ENCODE measurements at regions not wholly inside any gene's neighbourhood (a gene's known extent, or its start where the extent isn't known, plus 50 kb on each side); places are given as distances from the start of the nearest gene placed in this dataset.

GRCh38 chr22:26998716-26999115 lies 341.3 kb downstream of the MIAT start:
- DNase-seq (ENCODE audit: insufficient read length, low spot score) (no peak), FAIRE-seq (no peak)
- TF ChIP-seq, protein P1, sequence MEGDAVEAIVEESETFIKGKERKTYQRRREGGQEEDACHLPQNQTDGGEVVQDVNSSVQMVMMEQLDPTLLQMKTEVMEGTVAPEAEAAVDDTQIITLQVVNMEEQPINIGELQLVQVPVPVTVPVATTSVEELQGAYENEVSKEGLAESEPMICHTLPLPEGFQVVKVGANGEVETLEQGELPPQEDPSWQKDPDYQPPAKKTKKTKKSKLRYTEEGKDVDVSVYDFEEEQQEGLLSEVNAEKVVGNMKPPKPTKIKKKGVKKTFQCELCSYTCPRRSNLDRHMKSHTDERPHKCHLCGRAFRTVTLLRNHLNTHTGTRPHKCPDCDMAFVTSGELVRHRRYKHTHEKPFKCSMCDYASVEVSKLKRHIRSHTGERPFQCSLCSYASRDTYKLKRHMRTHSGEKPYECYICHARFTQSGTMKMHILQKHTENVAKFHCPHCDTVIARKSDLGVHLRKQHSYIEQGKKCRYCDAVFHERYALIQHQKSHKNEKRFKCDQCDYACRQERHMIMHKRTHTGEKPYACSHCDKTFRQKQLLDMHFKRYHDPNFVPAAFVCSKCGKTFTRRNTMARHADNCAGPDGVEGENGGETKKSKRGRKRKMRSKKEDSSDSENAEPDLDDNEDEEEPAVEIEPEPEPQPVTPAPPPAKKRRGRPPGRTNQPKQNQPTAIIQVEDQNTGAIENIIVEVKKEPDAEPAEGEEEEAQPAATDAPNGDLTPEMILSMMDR (IDR thresholded peaks at IDR 0.05; ENCODE audit: insufficient read depth, missing control alignments) = no peak

DNA sequence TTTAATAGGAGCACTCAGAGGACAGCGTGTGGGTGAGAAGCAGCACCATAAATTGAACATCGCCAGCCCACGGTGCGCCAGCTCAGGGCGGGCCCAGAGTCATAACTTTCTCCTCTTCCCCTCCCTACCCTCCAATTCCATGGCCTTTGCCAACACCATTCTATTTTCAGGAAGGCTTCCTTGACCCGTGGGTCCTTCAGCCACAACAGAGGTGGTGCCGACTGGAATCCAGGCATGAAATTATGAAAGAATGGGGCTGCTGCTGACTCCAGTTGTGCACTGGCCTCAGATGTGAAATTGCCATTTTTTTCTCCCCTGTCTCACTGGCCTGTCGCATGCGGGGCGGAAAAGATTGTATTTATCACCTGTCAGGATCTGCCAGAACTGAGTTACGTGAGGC lies 345.9 kb downstream of the MIAT start:
- TF ChIP-seq, protein P1 (IDR thresholded peaks at IDR 0.05; ENCODE audit: insufficient read depth, missing control alignments) = no peak
- FAIRE-seq (no peak), DNase-seq (ENCODE audit: insufficient read length, low spot score) (no peak)

DNA sequence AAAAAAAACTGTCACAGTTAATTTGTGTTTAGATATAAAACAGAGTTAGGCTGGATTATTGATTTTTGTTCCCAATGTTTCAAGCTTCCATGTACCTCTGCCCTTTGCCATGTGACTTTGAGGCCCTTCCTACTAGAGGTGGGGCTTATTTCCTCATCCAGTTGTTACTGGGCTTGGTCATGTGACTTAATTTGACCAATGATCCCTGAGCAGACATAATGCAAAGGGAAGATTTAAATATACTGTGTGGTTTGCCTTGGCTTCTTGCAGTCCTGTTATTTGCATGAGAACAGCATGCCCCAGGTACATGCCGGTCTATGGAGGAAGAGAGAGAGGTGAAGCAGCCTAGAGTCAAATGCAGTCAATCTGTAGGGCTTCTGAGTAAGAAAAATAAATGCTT lies 347.0 kb downstream of the MIAT start:
- FAIRE-seq = no peak
- DNase-seq (ENCODE audit: insufficient read length, low spot score) = no peak
- TF ChIP-seq, protein P1 (IDR thresholded peaks at IDR 0.05; ENCODE audit: insufficient read depth, missing control alignments) = no peak

DNA sequence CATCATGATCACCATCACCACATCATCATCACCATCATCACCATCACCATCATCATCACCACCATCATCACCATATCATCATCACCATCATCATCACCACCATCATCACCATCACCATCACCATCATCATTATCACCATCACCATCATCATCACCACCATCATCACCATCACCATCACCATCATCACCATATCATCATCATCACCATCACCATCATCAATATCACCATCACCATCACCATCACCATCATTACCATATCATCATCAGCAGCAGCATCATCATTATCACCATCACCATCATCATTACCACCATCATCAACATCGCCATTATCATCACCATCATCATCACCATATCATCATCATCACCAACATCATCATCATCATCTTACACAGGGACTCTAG lies 351.1 kb downstream of the MIAT start:
- no peak for DNase-seq (ENCODE audit: insufficient read length, low spot score)
- TF ChIP-seq, protein P1 (IDR thresholded peaks at IDR 0.05; ENCODE audit: insufficient read depth, missing control alignments) = no peak
- no peak for FAIRE-seq

DNA sequence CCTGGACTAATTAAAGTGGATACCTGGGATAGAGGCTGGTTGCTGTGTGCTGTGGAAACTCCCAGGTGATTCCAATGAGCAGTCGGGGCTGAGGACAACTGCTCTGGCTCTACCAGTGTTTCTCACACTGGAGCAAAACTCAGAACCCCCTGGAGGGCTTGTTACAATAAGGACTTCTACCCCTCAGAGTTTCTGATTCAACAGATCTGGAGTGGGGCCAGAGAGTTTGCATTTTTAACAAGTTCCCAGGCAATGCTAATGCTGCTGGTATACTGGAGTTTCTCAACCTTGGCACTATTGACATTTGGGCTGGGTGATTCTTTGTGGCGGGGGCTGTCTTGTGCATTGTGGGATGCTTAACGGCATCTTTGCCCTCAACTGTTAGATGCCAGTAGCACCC lies 353.7 kb downstream of the MIAT start:
- TF ChIP-seq, protein P1 (IDR thresholded peaks at IDR 0.05; ENCODE audit: insufficient read depth, missing control alignments) = no peak
- FAIRE-seq = no peak
- DNase-seq (ENCODE audit: insufficient read length, low spot score) = no peak

GRCh38 chr22:27011717-27012116 lies 354.3 kb downstream of the MIAT start:
- DNase-seq (ENCODE audit: insufficient read length, low spot score) (no peak), FAIRE-seq (no peak)
- TF ChIP-seq, protein P1 (IDR thresholded peaks at IDR 0.05; ENCODE audit: insufficient read depth, missing control alignments) = no peak

DNA sequence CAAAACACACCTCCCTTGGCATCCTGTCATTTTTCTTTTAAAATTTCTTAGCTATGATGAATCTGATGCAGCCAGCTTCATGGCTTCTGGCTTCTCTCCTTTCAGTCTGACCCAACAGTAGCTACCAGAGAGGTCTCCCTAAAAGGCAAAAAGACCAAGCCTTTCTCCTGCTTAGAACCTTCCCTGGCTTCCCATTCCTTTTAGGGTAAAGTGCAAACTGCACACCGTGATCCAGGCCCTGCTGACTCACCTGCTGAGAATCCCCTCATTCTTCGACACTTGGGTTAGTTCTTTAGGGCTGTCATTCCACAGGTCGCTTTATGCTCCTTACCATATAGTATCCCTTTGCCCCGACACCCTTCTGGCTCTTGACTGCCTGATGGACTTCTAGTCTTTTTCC lies 362.4 kb downstream of the MIAT start:
- DNase-seq (ENCODE audit: insufficient read length, low spot score) (no peak), FAIRE-seq (no peak)
- TF ChIP-seq, protein P1 (IDR thresholded peaks at IDR 0.05; ENCODE audit: insufficient read depth, missing control alignments) = no peak

All from D721Med (cell line).